NCI-H1417 (cell line): ENCODE measurements at regions not wholly inside any gene's neighbourhood (a gene's known extent, or its start where the extent isn't known, plus 50 kb on each side); places are given as distances from the start of the nearest gene placed in this dataset.

ENCODE experiments used
- DNase-seq, 3 experiments: peaks; one replicate each; lab custom pipeline; 2025; lab: John Stamatoyannopoulos, UW

DNA sequence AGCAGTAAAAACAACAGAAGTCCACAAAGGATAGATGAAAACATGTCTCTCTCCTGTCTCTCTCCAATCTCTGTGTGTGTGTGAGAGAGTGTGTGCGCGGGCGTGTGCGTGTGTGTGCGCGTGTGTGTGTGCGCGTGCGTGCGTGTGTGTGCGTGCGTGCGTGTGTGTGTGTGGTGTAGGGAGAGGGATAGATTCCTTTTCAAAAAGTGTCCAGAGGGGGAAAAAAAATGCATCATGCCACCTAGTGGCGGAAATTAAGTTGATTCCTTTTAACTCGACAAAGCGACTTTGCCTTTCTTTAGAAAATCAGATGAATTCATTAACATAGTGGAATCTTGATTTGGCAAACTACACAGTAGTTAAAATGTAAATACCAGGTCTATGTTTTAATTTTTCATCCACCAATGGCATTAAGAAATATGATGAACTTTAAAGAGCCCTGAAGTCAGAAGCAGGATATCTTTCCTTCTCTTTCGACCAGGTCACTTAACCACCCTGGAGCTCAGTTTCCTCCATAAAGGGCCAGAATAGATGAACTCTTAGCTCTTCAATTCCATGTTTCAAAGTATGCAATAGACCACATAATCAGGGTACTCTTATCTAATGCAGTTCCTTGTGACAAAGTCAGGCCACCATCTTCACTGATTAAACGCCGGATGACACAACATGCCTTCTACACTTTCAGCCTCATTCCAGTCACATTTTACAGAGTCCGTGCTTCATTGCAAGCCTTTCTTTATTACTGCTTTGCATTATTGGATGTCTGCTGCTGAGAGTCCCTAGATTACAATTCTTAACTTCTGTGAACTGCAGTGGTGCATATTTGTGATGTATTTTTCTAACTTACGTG is 162.8 kb downstream of the FBXO8 start:
- peak; percentile 40 to 93 (median 85) for DNase-seq

DNA sequence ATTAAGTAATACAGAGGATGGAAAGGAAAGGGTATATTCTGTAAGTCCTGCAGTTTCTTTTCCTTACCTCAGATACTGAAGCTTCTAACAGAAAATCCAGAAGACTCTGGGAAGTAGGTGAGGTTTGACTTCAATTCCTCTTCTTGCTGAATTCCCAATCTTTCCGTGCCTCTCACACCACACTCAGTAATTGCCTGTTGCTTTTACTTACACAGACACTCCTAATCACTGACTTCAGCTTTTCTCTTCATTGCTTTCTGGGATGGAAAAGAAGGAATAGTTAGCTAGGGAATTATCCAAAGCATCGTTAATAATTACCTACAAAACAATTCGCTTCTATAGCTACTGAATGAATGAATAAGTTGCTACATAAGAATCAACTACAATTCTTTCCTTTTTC is 163.6 kb downstream of the FBXO8 start:
- peak in 1 of 3 experiments; percentile 20 for DNase-seq

DNA sequence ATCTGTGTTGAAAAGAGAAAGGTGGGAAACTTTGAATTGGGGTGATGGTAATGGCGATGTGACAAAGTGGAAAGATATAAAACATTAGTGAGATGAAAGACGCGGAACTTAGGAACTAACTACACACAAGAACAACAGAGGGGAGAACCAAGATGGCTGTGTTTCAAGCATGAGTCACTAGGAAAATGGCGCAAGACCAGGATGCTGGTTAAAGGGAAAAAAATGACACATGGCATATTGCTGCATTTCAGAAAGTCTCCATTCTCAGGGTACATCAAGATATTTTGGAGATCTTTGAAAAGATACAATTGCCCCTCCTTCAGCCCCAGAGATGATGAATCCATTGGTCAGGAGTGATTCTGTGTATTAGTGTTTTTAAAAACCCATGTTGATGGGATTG is 164.4 kb downstream of the FBXO8 start:
- DNase-seq: no peak

DNA sequence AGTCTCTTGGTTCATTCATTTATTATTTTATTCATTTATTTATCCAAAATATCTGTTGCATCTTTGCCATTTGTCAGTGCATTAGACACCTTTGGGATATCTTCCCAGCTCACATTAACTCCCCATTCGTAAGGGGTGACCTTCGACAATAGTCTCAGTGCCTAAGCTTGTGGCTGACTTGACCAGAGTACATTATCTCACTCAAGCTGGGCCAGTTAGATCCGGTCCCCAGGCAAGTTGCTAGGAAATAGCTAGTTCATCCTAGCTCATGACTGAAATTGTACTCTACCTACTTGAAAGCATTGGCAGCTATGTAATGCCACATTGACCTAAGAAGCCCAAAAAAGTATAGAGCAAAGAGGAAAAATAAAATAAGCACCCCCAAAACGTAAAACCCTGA is 165.3 kb downstream of the FBXO8 start:
- no peak for DNase-seq

DNA sequence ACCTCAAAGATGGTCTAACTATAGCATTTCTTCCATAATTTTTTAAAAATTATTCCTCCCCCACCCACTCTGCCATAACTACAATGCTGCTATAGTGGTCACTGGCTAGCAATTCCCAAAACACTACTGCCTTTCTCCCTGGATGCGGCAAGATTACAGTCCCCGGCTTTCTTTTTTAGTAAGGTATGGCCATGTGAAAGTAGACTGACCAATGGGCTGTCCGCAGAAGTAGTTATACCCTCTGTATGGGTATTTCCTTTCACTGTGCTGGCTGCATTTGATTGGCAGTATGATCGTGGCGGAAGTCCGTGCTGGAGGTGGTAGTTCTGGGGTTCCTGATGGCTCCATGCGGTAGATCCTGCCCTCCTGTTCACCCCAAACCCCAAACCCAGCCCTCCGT is 166.0 kb downstream of the FBXO8 start:
- no peak for DNase-seq

DNA sequence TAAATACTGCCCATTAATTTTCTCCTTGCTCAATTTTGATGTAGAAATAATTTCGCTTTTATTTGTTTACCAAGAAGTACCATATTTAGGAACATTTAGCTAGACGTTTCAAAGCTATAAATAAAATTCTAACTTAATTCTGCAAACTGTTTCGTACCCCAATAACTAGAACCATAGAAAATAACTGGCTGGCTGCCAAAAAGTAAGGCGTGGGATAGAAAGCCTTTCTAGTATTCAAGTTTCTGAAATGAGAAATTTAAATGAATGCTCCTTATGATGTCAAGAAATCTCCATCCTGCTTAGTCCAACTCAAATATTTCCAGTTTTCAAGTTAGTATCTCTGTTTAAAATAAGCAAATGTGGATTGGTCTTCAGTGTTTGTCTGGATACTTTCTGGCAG is 167.4 kb downstream of the FBXO8 start:
- no peak for DNase-seq

DNA sequence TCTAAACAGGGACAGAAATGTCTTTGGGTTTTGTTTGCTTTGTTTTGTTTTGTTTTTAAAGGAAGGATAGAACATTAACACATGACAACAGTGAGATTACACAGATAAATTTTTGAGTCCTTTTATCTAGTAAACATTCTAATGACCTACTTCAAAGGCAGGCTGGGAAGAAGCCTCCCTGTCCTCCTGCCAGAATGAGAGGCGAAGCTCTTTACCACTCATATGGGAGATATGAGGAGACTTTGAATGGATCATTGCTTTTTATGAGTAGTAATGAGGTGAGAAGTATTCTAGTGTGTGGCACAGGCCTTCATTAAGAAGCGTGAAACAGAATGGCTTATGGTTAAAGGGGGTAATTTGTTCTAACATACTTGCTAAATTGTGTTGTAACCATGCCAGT is 172.0 kb downstream of the FBXO8 start:
- peak in 2 of 3 experiments; percentile 22 to 65 for DNase-seq

DNA sequence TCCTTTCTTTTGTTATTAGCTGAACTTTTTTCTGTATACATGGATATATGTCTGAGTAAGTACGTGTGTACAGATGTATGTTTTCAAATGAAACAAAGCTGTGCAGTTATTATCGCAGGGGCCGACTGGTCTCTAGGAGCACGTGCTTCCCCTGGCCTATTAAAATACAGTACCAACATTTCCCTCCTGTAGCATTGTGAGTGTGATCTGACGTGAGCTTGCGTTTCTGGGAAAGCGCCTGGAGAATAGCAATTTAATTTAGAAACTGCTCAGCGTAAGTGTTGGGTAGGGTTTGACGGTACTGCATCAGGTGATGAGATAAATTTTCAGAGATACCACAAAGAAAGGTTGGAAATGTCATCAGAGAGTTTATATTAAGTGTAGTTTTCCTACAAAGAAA is 173.3 kb downstream of the FBXO8 start:
- DNase-seq: no peak

DNA sequence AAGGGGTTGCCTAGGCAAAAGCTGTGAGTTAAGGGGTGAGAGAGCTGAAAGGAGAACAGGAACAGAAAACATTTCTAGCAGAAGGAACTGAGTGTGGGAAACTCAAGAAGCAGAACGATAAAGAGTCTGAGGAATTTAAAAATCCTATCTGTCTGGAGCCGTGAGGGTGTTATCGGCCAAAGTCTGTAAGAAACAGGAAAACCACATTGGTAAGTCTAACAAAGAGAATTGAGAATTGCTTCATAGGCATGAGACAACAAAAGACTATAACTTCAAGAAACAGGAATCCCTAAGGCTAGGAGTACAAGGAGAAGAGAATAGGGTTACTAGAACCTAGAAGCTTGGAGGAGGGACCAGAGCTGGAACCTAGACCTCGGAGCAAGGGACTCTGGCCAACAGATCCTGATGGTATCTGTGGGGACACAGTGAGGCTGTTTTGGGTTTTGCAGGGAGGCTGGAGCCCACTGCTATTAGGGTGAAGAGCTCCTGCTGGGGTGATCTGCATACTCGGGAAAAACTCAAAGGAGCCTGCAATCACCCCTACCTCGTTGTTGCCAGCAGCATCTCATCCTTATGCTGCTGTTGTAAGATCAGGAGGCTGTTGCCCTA is 175.6 kb downstream of the FBXO8 start:
- DNase-seq: no peak

DNA sequence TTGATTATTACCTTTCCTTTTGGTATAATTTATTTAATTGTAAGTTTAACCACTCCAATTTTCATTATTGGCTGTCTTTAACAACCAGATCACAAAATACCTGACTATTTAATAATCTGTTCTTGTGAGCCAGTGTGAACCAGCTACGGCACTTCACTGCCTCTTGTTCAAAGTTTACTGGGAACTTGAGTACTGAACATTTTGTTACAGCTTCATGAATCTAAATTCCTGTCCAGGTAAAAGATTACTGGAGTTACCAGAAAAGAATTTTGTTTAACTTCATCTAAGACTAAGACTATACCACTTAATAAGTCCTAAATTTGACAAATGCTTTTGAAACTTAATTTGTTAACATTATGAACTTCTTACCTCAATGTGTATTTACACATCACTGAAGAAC is 178.3 kb downstream of the FBXO8 start:
- no peak for DNase-seq

DNA sequence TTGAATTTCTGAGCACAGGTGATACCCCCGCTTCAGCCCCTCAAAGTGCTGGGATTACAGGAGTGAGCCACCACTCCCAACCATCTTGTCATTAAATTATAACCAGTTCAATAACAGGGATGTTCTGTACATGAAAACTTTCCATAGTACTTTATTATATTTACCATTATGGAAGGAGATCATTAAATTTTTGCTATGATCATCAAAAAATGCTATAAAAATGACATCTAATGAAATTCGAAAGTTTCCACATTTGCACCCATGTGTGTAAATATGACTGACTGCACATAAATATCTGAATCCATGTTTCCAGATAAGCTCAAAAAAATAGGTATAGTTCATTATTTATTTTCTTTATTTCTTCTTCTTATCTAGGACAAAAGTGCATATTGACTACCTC is 182.6 kb downstream of the FBXO8 start:
- no peak for DNase-seq

DNA sequence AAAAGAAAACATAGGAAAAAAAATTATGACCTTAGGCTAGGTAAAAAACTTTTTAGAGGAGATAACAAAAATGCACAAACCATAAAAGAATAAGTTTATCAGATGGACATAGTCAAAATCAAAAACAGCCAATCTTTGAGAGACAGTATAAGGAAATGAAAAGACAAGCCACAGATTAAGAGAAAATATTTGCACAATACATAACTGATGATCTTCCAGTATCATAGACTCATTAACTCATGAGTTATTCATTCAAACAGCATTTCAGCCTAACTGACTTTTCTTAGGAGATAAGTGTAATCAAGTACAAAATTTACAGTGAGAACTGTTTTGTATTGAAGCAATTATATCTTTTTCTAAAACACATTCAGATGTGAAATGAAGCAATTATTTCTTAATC is 183.8 kb downstream of the FBXO8 start:
- DNase-seq: no peak

DNA sequence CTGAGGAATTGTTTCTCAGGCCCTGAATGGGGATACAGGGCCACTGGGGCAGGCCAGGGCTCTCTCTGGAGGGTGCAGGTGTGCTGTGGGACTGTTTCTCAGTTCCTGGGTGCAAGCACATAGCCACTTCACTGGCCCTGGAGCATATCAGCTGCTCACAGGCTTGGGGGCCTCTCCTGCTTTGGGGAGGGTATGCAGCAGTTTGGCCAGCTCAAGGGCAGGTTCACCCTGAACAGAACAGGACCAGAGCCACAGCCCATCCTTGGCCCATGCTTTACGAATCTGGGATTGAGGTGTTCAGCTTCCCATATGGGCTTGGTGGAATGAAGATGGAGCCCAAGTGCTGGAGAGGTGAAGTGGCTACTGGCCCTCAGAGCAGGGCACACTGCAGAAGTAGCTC is 186.5 kb downstream of the FBXO8 start:
- no peak for DNase-seq

DNA sequence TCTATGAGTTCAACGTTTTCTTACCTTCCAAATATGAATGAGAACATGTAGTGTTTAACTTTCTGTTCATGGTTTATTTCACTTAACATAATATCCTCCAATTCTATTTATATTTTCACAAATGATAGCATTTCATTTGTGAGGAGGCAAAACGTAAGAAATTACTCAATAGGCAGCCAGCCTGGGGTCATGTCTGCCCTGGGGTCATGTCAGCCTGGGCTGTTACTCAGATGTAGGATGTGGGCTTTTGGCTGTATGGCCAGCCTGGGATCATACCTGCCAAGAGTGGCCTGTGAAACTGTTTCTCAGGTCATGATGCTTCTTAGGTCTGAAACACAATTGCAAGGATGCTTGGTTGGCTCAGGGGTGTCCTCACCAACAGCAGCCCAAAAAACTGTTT is 187.0 kb downstream of the FBXO8 start:
- DNase-seq: no peak

DNA sequence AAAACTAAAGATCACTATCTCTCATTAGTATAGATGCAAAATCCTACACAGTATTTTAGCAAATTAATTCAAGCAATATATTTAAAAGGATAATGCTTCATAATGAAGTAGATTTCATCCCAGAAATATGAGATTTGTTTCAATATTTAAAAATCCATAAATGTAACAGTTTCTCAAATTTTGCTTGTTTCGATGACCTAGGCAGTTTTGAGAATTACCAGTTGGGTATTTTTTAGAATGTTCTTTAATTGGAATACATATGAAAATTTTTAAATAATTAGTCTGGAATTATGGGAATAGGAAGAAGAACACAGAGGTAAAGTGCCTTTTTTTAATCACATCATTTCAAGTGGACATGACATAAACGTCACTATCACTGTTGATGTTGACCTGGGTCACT is 192.3 kb downstream of the FBXO8 start:
- DNase-seq: no peak

DNA sequence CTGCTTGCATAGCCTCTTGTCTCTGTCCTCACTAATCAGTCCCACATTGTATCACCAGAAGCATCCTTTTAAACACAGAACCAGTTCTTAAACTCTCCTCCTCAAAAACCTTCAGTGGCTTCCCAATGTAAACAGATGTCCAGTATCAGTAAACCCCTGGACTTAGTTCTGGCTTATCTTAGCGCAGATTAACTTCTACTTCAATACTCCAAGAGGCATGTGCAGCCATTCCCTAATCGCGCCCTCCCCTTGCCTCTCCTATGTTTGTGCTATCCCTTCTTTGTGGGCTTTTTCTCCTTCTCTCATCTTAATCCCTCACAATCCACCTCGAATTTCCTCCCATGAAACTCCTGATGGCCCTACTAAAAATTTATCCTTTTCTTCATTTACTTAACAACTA is 193.8 kb downstream of the FBXO8 start:
- DNase-seq: no peak

DNA sequence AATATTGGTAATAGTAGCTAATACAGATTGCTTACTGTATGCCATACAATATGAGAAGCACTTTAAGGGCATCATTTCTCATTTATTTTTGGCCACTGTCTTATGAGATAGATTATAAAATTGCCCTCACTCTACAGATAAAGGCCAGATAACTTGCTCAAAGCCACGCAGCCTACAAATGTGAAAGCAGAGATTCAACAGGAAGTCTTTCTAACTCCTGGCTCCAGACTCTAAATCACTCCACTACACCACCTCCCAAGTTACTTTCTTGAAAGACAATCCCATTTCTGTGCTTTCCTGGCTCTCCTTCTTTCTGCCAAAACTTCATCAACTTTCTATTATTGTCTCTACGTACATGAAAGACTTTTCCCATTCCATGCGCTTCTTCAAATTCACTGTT is 194.7 kb downstream of the FBXO8 start:
- no peak for DNase-seq

DNA sequence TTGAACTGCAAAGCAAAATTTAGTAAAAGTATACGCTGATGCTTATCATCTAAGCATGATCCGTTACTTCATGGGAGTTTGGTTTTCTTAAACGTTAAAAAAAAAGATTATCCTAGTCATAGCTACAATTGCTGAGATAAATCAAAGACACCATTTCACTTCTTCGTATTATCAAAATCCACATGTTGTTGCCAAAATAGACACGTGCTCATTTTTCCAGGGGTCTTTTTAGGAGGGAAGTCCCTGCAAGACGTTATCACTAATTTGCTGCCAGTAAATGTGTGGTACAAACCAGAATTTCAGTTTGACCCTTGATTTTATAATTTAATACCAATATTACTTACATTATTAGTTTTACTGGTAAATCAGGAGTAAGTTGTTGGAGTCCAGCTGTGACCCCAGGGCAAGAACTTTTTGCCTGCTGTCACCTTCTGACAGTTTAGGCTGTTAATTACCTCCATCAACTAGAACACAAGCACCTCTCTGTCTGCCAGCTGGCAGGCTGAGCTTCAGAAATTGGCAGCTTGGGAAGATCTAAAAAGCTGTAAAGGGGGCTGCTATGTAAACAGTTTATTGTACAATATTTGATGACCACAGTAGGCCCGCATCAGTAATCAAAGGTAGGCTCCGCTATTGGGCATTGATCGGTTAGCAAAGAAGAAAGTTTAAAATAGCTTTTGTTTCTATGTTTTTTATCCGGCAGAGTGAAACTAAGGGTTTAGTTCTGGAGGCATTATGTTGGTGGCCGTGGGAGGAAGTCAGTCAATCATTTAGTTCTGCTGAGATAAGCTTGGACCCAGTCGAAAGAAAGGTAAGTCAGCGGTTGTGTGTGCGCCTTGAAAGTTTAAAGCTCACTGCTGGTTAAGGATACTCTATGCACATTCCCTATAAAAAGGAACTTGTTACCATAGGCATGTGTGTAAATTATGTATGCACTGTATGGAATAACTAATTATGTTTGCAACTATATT is 196.4 kb downstream of the FBXO8 start:
- DNase-seq: peak in 2 of 3 experiments; percentile 42 to 78

DNA sequence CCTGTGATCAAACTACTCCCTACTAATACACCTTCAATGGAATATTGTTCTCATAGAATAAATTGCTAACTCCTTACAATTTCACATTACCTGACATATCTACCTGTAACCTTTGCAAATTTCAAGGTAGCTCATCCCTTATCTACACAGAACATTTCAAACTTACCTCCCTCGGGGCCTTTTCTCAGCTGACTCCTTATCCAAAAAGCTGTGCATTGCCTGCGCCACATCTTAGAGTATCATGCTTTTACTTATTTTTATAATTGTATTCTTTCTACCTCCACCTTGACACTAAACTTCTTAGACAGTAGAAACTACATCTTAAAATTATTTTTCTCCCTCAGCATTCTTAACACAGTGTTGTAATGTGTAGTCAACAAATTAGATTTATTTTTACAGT is 198.5 kb downstream of the FBXO8 start:
- no peak for DNase-seq

DNA sequence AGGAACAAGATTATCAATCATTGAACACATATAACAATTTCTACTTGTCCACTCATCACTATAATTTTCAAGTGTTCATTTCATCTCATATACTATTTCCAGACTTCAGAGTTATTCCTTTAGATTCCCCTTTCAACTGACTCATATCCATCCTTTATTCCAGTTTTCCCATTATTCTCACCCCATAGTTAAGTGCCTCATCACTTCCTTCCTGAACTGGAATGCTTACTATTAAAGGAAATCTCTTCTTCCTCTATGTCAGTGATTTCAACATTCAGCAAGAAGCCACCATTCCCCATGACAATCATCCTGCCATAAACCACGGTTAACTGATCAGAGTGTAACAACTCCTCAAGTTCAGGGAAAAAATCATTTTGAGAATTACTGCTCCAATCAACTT is 198.9 kb downstream of the FBXO8 start:
- DNase-seq: no peak

DNA sequence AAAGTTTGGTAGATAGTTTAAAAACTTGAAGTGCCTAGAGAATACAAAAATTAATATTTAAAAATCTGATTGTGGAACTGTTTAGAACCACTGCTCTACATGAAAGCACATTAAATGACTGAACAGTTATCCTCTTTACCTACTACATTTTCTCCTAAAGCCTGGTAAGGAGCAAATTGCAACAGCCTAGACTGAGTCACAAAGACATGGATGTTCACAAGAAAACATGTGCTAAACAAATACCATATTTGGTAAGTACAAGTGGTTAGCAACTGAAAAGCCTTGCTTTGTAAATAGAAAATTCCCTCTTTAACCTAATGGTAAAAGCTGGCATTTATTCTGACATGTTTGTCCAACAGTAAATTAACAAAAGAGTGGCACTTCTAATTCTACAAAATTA is 203.1 kb downstream of the FBXO8 start:
- DNase-seq: peak in 1 of 3 experiments; percentile 7

DNA sequence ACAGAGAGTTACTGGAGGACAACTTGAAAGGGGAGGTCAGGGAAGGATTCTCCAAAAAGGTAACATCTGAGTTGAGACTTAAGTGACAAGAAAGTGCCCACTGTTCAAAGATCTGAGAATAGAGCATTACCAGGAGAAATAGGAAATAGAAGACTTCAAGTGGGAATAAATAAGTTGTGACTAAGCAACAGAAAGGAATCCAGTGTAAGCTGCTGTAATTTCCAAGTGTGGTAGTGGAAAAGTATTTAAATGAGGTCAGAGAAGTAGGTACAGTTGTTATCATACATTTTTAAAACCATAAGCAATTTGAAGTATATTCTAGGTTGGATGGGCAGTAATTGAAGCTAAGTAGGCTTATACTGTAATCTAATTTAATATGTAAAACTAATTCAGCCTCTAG is 211.9 kb downstream of the FBXO8 start:
- DNase-seq: no peak
